ENCODE measurements at regions not wholly inside any gene's neighbourhood (a gene's known extent, or its start where the extent isn't known, plus 50 kb on each side); places are given as distances from the start of the nearest gene placed in this dataset.

GRCh38 chr9:107410420-107410819, 79.1 kb downstream of the KLF4 start:
- H3K9ac ChIP-seq (ENCODE audit: low read depth, low read length, poor library complexity, severe bottlenecking) = no peak overlapping the region
- 0 out of 2 replicates have a peak, but pooled peaks cover 3% of the 10 kb centered on the region for H3K9me3 ChIP-seq (ENCODE audit: insufficient read depth, low read depth, low read length)
- TF ChIP-seq EZH2phosphoT487 (IDR thresholded peaks at IDR 0.05; ENCODE audit: borderline replicate concordance) (no peak), CTCF (conservative IDR thresholded peaks at IDR 0.05; ENCODE audit: low read length) (no peak)
- no peaks in the 10 kb centered on the region for H3K4me1 ChIP-seq (ENCODE audit: insufficient read depth, low read length, poor library complexity, severe bottlenecking)
- H3K36me3 ChIP-seq (ENCODE audit: insufficient read depth, low read length) = no peaks in the 10 kb centered on the region
- H3K79me2 ChIP-seq (ENCODE audit: insufficient read depth, low read length) = no peaks in the 10 kb centered on the region
- no peaks in the 10 kb centered on the region for H3K27me3 ChIP-seq (ENCODE audit: insufficient read depth, low read length, poor library complexity, severe bottlenecking)
- H3K4me2 ChIP-seq (ENCODE audit: low read depth, low read length, poor library complexity, severe bottlenecking) = no peak overlapping the region
- H3K4me3 ChIP-seq (ENCODE audit: low read length, poor library complexity, severe bottlenecking) = no peak overlapping the region
- H3F3A ChIP-seq (ENCODE audit: low read depth) = no peaks in the 10 kb centered on the region
- H4K20me1 ChIP-seq (ENCODE audit: insufficient read depth, low read length, poor library complexity, severe bottlenecking) = no peaks in the 10 kb centered on the region
- no peaks in the 10 kb centered on the region for H3K9me2 ChIP-seq (replicated peaks; ENCODE audit: low read depth, low read length)
- H2AFZ ChIP-seq (ENCODE audit: low read length) = no peak overlapping the region

GRCh38 chr9:107409581-107410389, 79.8 kb downstream of the KLF4 start:
- H3K4me2 ChIP-seq (ENCODE audit: low read depth, low read length, poor library complexity, severe bottlenecking) = no peak overlapping the region
- no peaks in the 10 kb centered on the region for H3F3A ChIP-seq (ENCODE audit: low read depth)
- no peaks in the 10 kb centered on the region for H4K20me1 ChIP-seq (ENCODE audit: insufficient read depth, low read length, poor library complexity, severe bottlenecking)
- no peaks in the 10 kb centered on the region for H3K9me2 ChIP-seq (replicated peaks; ENCODE audit: low read depth, low read length)
- H3K79me2 ChIP-seq (ENCODE audit: insufficient read depth, low read length) = no peaks in the 10 kb centered on the region
- H3K4me1 ChIP-seq (ENCODE audit: insufficient read depth, low read length, poor library complexity, severe bottlenecking) = no peaks in the 10 kb centered on the region
- no peak overlapping the region for H3K4me3 ChIP-seq (ENCODE audit: low read length, poor library complexity, severe bottlenecking)
- no peak overlapping the region for H2AFZ ChIP-seq (ENCODE audit: low read length)
- TF ChIP-seq EZH2phosphoT487 (IDR thresholded peaks at IDR 0.05; ENCODE audit: borderline replicate concordance) (no peak), CTCF (conservative IDR thresholded peaks at IDR 0.05; ENCODE audit: low read length) (no peak)
- no peaks in the 10 kb centered on the region for H3K36me3 ChIP-seq (ENCODE audit: insufficient read depth, low read length)
- no peak overlapping the region for H3K9ac ChIP-seq (ENCODE audit: low read depth, low read length, poor library complexity, severe bottlenecking)
- H3K9me3 ChIP-seq (ENCODE audit: insufficient read depth, low read depth, low read length) = 0 out of 2 replicates have a peak, but pooled peaks cover 3% of the 10 kb centered on the region
- H3K27me3 ChIP-seq (ENCODE audit: insufficient read depth, low read length, poor library complexity, severe bottlenecking) = no peaks in the 10 kb centered on the region

GRCh38 chr9:107407675-107408074, 81.9 kb downstream of the KLF4 start:
- no peaks in the 10 kb centered on the region for H3K4me1 ChIP-seq (ENCODE audit: insufficient read depth, low read length, poor library complexity, severe bottlenecking)
- no peaks in the 10 kb centered on the region for H3K9me2 ChIP-seq (replicated peaks; ENCODE audit: low read depth, low read length)
- H3K4me3 ChIP-seq (ENCODE audit: low read length, poor library complexity, severe bottlenecking) = no peak overlapping the region
- H3K9ac ChIP-seq (ENCODE audit: low read depth, low read length, poor library complexity, severe bottlenecking) = no peak overlapping the region
- H3K79me2 ChIP-seq (ENCODE audit: insufficient read depth, low read length) = no peaks in the 10 kb centered on the region
- H3K4me2 ChIP-seq (ENCODE audit: low read depth, low read length, poor library complexity, severe bottlenecking) = no peak overlapping the region
- H3K27me3 ChIP-seq (ENCODE audit: insufficient read depth, low read length, poor library complexity, severe bottlenecking) = no peaks in the 10 kb centered on the region
- H3K36me3 ChIP-seq (ENCODE audit: insufficient read depth, low read length) = no peaks in the 10 kb centered on the region
- H3F3A ChIP-seq (ENCODE audit: low read depth) = no peaks in the 10 kb centered on the region
- H2AFZ ChIP-seq (ENCODE audit: low read length) = no peak overlapping the region
- H3K9me3 ChIP-seq (ENCODE audit: insufficient read depth, low read depth, low read length) = 0 out of 2 replicates have a peak, but pooled peaks cover 3% of the 10 kb centered on the region
- H4K20me1 ChIP-seq (ENCODE audit: insufficient read depth, low read length, poor library complexity, severe bottlenecking) = no peaks in the 10 kb centered on the region
- TF ChIP-seq EZH2phosphoT487 (IDR thresholded peaks at IDR 0.05; ENCODE audit: borderline replicate concordance) = no peak
- no peak for TF ChIP-seq CTCF (conservative IDR thresholded peaks at IDR 0.05; ENCODE audit: low read length)

All from Loucy (cell line).